ENCODE measurements at regions not wholly inside any gene's neighbourhood (a gene's known extent, or its start where the extent isn't known, plus 50 kb on each side); places are given as distances from the start of the nearest gene placed in this dataset.

DNA sequence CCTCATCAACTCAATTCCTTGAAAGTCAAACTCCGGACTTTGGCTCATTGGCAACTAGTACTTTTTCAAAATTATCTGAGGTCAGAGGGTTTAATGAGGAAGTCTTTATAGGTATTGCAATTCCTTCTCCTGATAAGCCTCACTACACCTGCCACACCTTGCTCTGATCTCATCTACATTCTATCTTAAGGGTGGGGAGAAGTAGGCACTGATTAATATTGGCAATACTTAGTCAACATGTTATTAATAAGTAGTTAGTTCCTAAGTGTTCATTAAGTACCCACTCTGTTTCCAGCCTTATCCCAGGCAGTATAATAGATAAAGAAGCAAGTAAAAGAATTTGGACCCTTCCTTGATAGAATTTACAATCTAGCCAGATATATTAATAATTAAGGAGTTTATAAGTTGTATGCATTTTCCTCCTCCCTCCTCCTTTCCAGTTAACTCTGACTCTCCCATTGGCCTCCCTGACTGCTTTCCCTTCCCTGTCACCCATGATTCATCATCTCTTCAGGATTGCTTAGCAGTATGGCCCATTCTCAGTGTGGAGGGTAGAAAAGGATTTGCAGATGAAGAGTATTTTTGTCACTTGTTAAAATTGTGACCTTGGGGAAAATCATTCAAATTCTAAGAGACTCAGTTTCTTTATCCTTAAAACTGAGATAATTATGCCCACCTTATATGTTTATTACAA lies 231.0 kb upstream of the ATP2B1 start:
- no peak for TF ChIP-seq POLR2A (IDR thresholded peaks at IDR 0.05)
- TF ChIP-seq, protein P1, sequence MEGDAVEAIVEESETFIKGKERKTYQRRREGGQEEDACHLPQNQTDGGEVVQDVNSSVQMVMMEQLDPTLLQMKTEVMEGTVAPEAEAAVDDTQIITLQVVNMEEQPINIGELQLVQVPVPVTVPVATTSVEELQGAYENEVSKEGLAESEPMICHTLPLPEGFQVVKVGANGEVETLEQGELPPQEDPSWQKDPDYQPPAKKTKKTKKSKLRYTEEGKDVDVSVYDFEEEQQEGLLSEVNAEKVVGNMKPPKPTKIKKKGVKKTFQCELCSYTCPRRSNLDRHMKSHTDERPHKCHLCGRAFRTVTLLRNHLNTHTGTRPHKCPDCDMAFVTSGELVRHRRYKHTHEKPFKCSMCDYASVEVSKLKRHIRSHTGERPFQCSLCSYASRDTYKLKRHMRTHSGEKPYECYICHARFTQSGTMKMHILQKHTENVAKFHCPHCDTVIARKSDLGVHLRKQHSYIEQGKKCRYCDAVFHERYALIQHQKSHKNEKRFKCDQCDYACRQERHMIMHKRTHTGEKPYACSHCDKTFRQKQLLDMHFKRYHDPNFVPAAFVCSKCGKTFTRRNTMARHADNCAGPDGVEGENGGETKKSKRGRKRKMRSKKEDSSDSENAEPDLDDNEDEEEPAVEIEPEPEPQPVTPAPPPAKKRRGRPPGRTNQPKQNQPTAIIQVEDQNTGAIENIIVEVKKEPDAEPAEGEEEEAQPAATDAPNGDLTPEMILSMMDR (IDR thresholded peaks at IDR 0.05) = no peak
- no peak for TF ChIP-seq POLR2AphosphoS5 (IDR thresholded peaks at IDR 0.05)

Measured in sigmoid colon (tissue), 4 donors.